ENCODE measurements at regions not wholly inside any gene's neighbourhood (a gene's known extent, or its start where the extent isn't known, plus 50 kb on each side); places are given as distances from the start of the nearest gene placed in this dataset.
A peak's percentile ranks its signal among the peaks of the same experiment; 100 is the strongest.

DNA sequence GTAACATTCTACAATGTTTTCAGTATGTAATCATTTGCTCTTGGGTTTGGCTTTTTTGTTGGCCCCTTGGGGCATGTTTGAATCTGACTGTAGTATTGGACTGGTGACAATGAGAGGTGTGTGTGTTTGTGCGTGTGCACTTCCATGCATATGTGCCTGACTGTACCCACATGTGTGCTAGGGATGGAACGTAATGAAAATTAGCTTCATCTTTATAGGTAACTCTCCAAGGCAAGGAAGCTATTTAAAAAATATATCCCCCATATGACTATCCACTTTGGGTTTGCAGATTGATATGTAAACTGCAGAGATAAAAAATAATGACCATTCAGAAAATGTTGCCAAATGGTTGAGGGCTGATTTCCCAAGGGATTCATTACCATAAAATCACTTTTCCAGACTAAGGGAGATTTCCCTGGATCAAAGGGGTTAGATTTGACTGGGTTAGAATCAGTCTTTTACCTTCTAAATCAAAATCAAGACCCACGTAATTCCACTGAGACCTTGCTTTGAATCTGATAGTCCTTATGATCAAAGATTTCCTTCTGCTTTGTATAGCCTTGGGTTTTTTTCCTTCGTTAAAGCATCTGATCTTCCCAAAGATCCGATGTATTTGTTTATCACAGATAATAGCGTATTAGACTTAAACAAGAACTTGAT is 189.7 kb downstream of the CENPF start:
- Histone ChIP-seq H3K4me1 (replicated peaks in 1 of 2) (peaks cover 9 to 22% of the 10 kb centered on the region in 2 donors), H3K27ac (no peak overlapping the region), H3K9me3 (replicated peaks in 1 of 3) (no peaks in the 10 kb centered on the region), H3K27me3 (no peaks in the 10 kb centered on the region), H3K36me3 (replicated peaks in 1 of 2) (no peaks in the 10 kb centered on the region), H3K4me3 (no peak overlapping the region)
- no peak for TF ChIP-seq POLR2A (IDR thresholded peaks at IDR 0.05)
- TF ChIP-seq, protein P1, sequence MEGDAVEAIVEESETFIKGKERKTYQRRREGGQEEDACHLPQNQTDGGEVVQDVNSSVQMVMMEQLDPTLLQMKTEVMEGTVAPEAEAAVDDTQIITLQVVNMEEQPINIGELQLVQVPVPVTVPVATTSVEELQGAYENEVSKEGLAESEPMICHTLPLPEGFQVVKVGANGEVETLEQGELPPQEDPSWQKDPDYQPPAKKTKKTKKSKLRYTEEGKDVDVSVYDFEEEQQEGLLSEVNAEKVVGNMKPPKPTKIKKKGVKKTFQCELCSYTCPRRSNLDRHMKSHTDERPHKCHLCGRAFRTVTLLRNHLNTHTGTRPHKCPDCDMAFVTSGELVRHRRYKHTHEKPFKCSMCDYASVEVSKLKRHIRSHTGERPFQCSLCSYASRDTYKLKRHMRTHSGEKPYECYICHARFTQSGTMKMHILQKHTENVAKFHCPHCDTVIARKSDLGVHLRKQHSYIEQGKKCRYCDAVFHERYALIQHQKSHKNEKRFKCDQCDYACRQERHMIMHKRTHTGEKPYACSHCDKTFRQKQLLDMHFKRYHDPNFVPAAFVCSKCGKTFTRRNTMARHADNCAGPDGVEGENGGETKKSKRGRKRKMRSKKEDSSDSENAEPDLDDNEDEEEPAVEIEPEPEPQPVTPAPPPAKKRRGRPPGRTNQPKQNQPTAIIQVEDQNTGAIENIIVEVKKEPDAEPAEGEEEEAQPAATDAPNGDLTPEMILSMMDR (IDR thresholded peaks at IDR 0.05) = no peak
- intact Hi-C loops (cut with DNase I) = loop anchor here in 1 of 2 donors (10.0 kb wide), 1 partner anchor 732 kb away; no protein-coding TSS in a partner anchor
- WGBS, 4 donors = 42 to 61% (median 47%) methylated on average over 6 of the region's 6 CpGs
- no peak for DNase-seq

DNA sequence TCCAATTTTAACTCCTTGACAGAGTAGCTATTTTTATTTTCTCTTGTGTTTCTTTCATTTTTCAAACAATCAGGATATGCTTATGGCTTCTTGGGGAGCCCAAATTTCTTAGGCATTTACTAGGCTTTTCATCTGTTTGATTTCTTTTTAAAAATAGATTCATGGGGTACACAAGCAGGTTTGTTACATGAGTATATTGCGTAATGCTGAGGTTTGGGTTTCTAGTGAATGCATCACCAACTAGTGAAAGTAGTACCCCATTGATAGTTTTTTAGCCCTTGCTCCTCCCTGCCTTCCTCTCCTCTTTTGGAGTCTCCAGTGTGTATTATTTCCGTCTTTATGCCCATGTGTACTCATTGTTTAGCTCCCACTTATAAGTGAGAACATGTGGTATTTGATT is 190.7 kb downstream of the CENPF start:
- intact Hi-C loops (cut with DNase I) = loop anchor here in 1 of 2 donors (10.0 kb wide), 1 partner anchor 731 kb away; no protein-coding TSS in a partner anchor
- TF ChIP-seq POLR2A (IDR thresholded peaks at IDR 0.05) = no peak
- TF ChIP-seq, protein P1 (IDR thresholded peaks at IDR 0.05) = no peak
- H3K9me3 ChIP-seq (replicated peaks in 1 of 3) = no peaks in the 10 kb centered on the region
- WGBS, 4 donors = 93 to 97% (median 96%) methylated on average over 2 of the region's 2 CpGs
- peaks cover 9 to 22% of the 10 kb centered on the region in 2 donors for H3K4me1 ChIP-seq (replicated peaks in 1 of 2)
- H3K27me3 ChIP-seq = no peaks in the 10 kb centered on the region
- H3K27ac ChIP-seq = no peak overlapping the region
- no peak overlapping the region for H3K4me3 ChIP-seq
- H3K36me3 ChIP-seq (replicated peaks in 1 of 2) = no peaks in the 10 kb centered on the region
- no peak for DNase-seq

DNA sequence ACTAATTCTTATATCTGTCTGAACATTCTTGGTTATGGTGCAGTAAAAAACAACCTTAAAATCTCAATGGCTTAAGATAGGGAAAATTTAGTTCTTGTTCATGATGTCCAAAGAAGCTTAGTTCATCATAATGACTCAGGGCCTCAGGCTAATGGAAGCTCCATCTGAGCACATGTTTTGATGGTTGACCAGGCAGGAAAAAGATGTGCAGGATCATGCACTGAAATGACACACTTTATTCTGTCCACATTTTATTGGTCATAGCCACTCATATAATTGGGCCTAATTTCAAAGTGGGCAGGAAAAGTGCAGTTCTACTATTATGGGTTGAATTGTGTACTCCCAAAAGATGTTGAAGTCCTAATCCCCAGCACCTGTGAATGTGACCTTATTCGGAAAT is 198.2 kb downstream of the CENPF start:
- no peaks in the 10 kb centered on the region for H3K4me1 ChIP-seq (replicated peaks in 1 of 2)
- DNase-seq = no peak
- no peak overlapping the region for H3K27ac ChIP-seq
- H3K4me3 ChIP-seq = no peak overlapping the region
- intact Hi-C loops (cut with DNase I) = no loop called here
- WGBS, 4 donors = 88 to 95% (median 92%) methylated on average over 1 of the region's 1 CpG
- H3K27me3 ChIP-seq = no peaks in the 10 kb centered on the region
- no peaks in the 10 kb centered on the region for H3K36me3 ChIP-seq (replicated peaks in 1 of 2)
- H3K9me3 ChIP-seq (replicated peaks in 1 of 3) = no peaks in the 10 kb centered on the region
- TF ChIP-seq, protein P1 (IDR thresholded peaks at IDR 0.05) = no peak
- TF ChIP-seq POLR2A (IDR thresholded peaks at IDR 0.05) = no peak

DNA sequence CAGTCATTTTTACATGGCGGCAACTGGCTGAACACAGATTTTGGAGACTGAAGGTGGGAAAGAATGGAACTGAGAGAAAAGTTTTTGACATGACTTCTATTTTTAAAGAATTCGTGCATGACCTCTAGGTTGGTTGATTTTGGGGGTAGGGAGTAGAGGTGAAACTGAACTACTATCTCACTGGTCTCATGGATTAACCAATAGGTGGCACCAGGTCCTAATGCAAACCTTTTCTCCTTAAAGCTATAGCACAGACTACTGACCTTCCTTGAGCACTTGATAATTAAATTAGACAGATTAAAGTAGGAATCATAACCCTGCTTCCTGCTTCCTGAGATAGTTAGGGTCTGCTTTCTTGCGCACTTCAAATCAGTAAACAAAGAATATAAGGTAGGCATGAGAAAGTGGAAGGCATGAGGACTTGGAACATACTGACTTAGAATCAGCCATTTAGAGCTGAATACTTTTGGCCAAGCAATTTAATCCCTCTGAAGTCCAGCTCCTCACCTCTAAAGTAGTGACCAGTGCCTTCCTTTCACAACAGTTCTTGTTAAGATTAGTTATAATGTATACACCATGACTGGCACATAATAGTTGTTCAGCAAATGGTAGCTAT is 206.0 kb downstream of the CENPF start:
- Histone ChIP-seq H3K4me1 (replicated peaks in 1 of 2) (no peaks in the 10 kb centered on the region), H3K27me3 (no peaks in the 10 kb centered on the region), H3K27ac (no peak overlapping the region), H3K9me3 (replicated peaks in 1 of 3) (no peaks in the 10 kb centered on the region), H3K4me3 (no peak overlapping the region), H3K36me3 (replicated peaks in 1 of 2) (no peaks in the 10 kb centered on the region)
- 54 to 79% (median 77%) methylated on average over 3 of the region's 3 CpGs for WGBS, 4 donors
- TF ChIP-seq POLR2A (IDR thresholded peaks at IDR 0.05) = no peak
- TF ChIP-seq, protein P1 (IDR thresholded peaks at IDR 0.05) = peak in 3 of 6 experiments; percentile 14 to 34 (median 19)
- no peak for DNase-seq
- intact Hi-C loops (cut with DNase I) = no loop called here

Data from adrenal gland (tissue), 9 donors.